ENCODE measurements at regions not wholly inside any gene's neighbourhood (a gene's known extent, or its start where the extent isn't known, plus 50 kb on each side); places are given as distances from the start of the nearest gene placed in this dataset.

GRCh38 chr4:155571184-155571944 lies 95.3 kb upstream of the GUCY1A1 start:
- no peak for TF ChIP-seq CTCF (conservative IDR thresholded peaks at IDR 0.05)
- no peak for TF ChIP-seq ZFX (IDR thresholded peaks at IDR 0.05)

All from C4-2B (cell line).